Lower leg skin (tissue), 3 donors: ENCODE measurements at regions not wholly inside any gene's neighbourhood (a gene's known extent, or its start where the extent isn't known, plus 50 kb on each side); places are given as distances from the start of the nearest gene placed in this dataset.

ENCODE experiments used
- POLR2A ChIP-seq, 2 donors: fragments of 450-650 bp; IDR thresholded peaks; one replicate each; pipeline ENCODE4 v1.6.1; 2016 to 2017; ENCODE audit warnings: antibody characterized with exemption in 2 of 2, mild to moderate bottlenecking in 1 of 2, moderate library complexity in 1 of 2
- TF ChIP-seq, protein P1 (sequence below), 3 donors: fragments of 450-650 bp; IDR thresholded peaks; one replicate each; pipeline ENCODE4 v1.5.1; 2016; ENCODE audit warnings: antibody characterized with exemption in 3 of 3, mild to moderate bottlenecking in 3 of 3, moderate library complexity in 2 of 3

DNA sequence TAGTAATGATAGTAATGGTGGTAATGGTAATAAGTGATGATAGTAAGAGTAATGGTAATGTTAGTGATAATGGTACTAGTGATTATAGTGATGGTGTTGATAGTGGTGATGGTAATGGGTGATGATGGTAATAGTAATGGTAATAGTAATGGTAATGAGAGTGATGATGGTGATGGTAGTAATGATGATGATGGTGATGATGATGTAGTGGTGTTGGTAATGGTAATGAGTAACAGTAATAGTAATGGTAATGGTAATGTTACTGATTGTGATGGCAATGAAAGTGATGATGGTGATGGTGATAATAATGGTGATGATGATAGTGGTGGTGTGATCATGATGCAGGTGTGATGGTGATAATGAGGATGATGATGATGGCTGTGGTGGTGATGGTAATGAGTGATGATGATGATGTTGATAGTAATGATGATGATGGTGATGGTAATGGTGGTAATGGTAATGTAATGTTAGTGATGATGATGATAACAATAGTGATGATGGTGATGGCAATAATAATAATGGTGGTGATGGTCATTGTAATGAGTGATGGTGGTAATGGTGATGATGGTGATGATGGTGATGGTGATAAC is 235.0 kb downstream of the MATN1 start:
- TF ChIP-seq POLR2A (IDR thresholded peaks at IDR 0.05) = no peak
- TF ChIP-seq, protein P1, sequence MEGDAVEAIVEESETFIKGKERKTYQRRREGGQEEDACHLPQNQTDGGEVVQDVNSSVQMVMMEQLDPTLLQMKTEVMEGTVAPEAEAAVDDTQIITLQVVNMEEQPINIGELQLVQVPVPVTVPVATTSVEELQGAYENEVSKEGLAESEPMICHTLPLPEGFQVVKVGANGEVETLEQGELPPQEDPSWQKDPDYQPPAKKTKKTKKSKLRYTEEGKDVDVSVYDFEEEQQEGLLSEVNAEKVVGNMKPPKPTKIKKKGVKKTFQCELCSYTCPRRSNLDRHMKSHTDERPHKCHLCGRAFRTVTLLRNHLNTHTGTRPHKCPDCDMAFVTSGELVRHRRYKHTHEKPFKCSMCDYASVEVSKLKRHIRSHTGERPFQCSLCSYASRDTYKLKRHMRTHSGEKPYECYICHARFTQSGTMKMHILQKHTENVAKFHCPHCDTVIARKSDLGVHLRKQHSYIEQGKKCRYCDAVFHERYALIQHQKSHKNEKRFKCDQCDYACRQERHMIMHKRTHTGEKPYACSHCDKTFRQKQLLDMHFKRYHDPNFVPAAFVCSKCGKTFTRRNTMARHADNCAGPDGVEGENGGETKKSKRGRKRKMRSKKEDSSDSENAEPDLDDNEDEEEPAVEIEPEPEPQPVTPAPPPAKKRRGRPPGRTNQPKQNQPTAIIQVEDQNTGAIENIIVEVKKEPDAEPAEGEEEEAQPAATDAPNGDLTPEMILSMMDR (IDR thresholded peaks at IDR 0.05) = no peak
